ENCODE measurements at regions not wholly inside any gene's neighbourhood (a gene's known extent, or its start where the extent isn't known, plus 50 kb on each side); places are given as distances from the start of the nearest gene placed in this dataset.
"Not testable (repeated sequence)": the region's sequence is repeated elsewhere in the genome, so short reads cannot be mapped to it uniquely, and the experiment has no call there.

DNA sequence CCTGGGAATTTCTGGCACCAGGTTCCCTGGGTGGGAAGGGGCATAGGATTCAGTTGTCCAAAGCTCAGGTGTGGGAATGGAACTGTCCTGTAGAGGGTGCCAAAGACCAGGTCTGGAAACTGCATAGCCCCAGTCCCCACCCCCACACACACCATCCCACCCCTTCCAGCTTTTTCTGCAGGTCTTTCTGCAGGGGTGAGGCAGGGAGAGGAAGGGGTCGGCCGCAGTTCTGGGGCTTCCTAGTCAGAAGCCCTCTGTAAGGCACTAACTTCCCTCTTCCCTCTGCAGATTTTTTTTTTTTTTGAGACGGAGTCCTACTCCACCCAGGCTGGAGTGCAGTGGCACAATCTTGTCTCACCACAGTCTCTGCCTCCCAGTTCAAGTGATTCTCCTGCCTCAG is 1949.7 kb downstream of the FOXD4L5 start:
- ATAC-seq = not testable (repeated sequence)

DNA sequence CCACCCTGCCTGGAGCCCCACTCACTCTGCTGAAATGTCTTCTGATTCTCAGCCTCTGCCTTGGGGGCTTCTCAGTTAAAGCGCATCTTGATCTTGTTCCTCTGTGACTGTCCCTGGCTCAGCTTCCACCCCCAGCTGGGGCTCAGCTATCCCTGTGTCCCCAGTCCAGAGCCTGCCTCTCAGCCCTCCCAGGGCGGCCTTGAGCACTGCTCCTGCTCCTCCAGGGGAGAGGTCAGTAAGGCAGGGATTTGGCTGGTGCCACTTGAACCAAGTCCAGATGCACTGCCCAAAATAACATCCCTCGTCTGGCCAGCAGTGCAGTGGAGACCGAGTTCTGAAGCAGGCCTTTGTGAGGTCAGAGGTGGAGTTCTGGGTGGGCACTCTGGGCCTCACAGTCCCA is 1950.8 kb downstream of the FOXD4L5 start:
- H3K4me1 Mint-ChIP-seq; DNase-seq (ENCODE audit: low spot score); H3K4me3 Mint-ChIP-seq; H4K20me1 ChIP-seq (replicated peaks; ENCODE audit: insufficient read depth); H2AFZ ChIP-seq; H3K4me1 ChIP-seq (ENCODE audit: insufficient read depth); H3K4me3 ChIP-seq; H3K27ac ChIP-seq (ENCODE audit: low read depth); H3K9me3 Mint-ChIP-seq; H3F3A ChIP-seq (replicated peaks; ENCODE audit: low read depth); H3K36me3 Mint-ChIP-seq (ENCODE audit: low read depth); H3K9me2 ChIP-seq (ENCODE audit: insufficient read depth); H3K4me2 ChIP-seq; H3K36me3 ChIP-seq (ENCODE audit: insufficient read depth); ATAC-seq; H3K27ac Mint-ChIP-seq; H3K79me2 ChIP-seq (replicated peaks; ENCODE audit: insufficient read depth): not testable (repeated sequence)
- H3K27me3 Mint-ChIP-seq (ENCODE audit: insufficient read depth, low read depth, poor library complexity) = peaks cover 20% of the 10 kb centered on the region
- peaks cover 47% of the 10 kb centered on the region for H3K27me3 ChIP-seq (ENCODE audit: insufficient read depth)

More for the DNA sequence above, 1949.7 kb downstream of the FOXD4L5 start:
- not testable (repeated sequence) for H2AFZ ChIP-seq; H3K9me2 ChIP-seq (ENCODE audit: insufficient read depth); H3K4me1 Mint-ChIP-seq; H3K4me1 ChIP-seq (ENCODE audit: insufficient read depth); H3K9me3 Mint-ChIP-seq; H3K36me3 Mint-ChIP-seq (ENCODE audit: low read depth); H3F3A ChIP-seq (replicated peaks; ENCODE audit: low read depth); H3K4me3 ChIP-seq; H3K4me2 ChIP-seq; DNase-seq (ENCODE audit: low spot score); H3K36me3 ChIP-seq (ENCODE audit: insufficient read depth); H3K27ac ChIP-seq (ENCODE audit: low read depth); H3K4me3 Mint-ChIP-seq; H3K27ac Mint-ChIP-seq; H4K20me1 ChIP-seq (replicated peaks; ENCODE audit: insufficient read depth); H3K79me2 ChIP-seq (replicated peaks; ENCODE audit: insufficient read depth)
- H3K27me3 ChIP-seq (ENCODE audit: insufficient read depth) = peaks cover 39% of the 10 kb centered on the region
- TF ChIP-seq, protein P1, sequence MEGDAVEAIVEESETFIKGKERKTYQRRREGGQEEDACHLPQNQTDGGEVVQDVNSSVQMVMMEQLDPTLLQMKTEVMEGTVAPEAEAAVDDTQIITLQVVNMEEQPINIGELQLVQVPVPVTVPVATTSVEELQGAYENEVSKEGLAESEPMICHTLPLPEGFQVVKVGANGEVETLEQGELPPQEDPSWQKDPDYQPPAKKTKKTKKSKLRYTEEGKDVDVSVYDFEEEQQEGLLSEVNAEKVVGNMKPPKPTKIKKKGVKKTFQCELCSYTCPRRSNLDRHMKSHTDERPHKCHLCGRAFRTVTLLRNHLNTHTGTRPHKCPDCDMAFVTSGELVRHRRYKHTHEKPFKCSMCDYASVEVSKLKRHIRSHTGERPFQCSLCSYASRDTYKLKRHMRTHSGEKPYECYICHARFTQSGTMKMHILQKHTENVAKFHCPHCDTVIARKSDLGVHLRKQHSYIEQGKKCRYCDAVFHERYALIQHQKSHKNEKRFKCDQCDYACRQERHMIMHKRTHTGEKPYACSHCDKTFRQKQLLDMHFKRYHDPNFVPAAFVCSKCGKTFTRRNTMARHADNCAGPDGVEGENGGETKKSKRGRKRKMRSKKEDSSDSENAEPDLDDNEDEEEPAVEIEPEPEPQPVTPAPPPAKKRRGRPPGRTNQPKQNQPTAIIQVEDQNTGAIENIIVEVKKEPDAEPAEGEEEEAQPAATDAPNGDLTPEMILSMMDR (conservative IDR thresholded peaks at IDR 0.05; ENCODE audit: low read depth in 2 of 2) = 0 out of 4 replicates have a peak, but pooled peaks of 1 of the 2 experiments have one; percentile 3
- peaks cover 14% of the 10 kb centered on the region for H3K27me3 Mint-ChIP-seq (ENCODE audit: insufficient read depth, low read depth, poor library complexity)

DNA sequence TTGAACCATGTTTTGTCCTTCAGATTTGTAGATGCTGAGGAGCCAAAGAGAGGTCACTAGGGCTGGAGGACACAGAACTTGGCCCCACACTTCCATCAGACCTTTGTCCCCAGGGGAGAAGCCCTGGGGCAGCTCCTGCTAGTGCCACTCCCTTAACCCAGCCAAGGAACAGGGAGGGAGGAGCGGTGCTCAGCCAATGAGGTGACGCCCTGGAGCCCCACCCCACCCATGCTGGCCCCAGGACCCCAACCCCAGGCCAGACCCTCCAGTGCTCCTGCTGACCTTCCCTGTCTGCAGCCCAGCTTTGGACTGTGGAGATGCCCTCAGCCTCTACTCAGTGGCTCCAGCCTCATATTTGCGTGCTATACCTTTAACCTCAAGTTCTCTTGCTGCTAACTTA is 1951.9 kb downstream of the FOXD4L5 start:
- not testable (repeated sequence) for H3K27ac Mint-ChIP-seq

DNA sequence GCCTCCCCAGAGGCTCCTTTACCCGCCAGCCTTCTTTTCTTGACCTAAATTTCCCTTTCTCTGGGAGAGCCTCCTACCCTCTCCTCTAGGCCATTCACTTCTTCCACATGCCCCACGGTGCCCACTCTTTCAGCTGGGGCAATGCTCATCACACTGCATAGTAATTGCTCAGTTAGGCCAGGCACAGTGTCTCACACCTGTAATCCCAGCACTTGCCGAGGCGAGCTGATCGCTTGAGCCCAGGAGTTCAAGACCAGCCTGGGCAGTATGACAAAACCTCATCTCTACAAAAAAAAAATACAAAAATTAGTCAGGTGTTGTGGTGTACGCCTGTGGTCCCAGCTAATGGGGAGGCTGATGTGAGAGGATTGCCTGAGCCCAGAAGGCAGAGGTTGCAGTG is 1956.7 kb downstream of the FOXD4L5 start:
- not testable (repeated sequence) for H3K79me2 ChIP-seq (replicated peaks; ENCODE audit: insufficient read depth); H3K27ac ChIP-seq (ENCODE audit: low read depth); H3K4me2 ChIP-seq; H3K27ac Mint-ChIP-seq; H3K4me3 ChIP-seq; H3K4me3 Mint-ChIP-seq; H3K9me2 ChIP-seq (ENCODE audit: insufficient read depth); ATAC-seq; H3K36me3 Mint-ChIP-seq (ENCODE audit: low read depth); H4K20me1 ChIP-seq (replicated peaks; ENCODE audit: insufficient read depth); DNase-seq (ENCODE audit: low spot score); H2AFZ ChIP-seq; H3K9me3 Mint-ChIP-seq; H3K4me1 Mint-ChIP-seq; H3K36me3 ChIP-seq (ENCODE audit: insufficient read depth); H3K4me1 ChIP-seq (ENCODE audit: insufficient read depth); H3F3A ChIP-seq (replicated peaks; ENCODE audit: low read depth)
- H3K27me3 Mint-ChIP-seq (ENCODE audit: insufficient read depth, low read depth, poor library complexity) = peaks cover 34% of the 10 kb centered on the region
- peaks cover 57% of the 10 kb centered on the region for H3K27me3 ChIP-seq (ENCODE audit: insufficient read depth)

More for the DNA sequence above, 1951.9 kb downstream of the FOXD4L5 start:
- H2AFZ ChIP-seq; H3K4me3 Mint-ChIP-seq; H3K9me3 Mint-ChIP-seq; DNase-seq (ENCODE audit: low spot score); H3K36me3 ChIP-seq (ENCODE audit: insufficient read depth); H3F3A ChIP-seq (replicated peaks; ENCODE audit: low read depth); H3K9me2 ChIP-seq (ENCODE audit: insufficient read depth); H3K79me2 ChIP-seq (replicated peaks; ENCODE audit: insufficient read depth); H3K4me1 ChIP-seq (ENCODE audit: insufficient read depth); H3K4me3 ChIP-seq; H3K36me3 Mint-ChIP-seq (ENCODE audit: low read depth); H3K27ac ChIP-seq (ENCODE audit: low read depth); H3K4me2 ChIP-seq; H3K4me1 Mint-ChIP-seq; ATAC-seq; H4K20me1 ChIP-seq (replicated peaks; ENCODE audit: insufficient read depth): not testable (repeated sequence)
- peaks cover 20% of the 10 kb centered on the region for H3K27me3 Mint-ChIP-seq (ENCODE audit: insufficient read depth, low read depth, poor library complexity)
- H3K27me3 ChIP-seq (ENCODE audit: insufficient read depth) = peaks cover 46% of the 10 kb centered on the region

DNA sequence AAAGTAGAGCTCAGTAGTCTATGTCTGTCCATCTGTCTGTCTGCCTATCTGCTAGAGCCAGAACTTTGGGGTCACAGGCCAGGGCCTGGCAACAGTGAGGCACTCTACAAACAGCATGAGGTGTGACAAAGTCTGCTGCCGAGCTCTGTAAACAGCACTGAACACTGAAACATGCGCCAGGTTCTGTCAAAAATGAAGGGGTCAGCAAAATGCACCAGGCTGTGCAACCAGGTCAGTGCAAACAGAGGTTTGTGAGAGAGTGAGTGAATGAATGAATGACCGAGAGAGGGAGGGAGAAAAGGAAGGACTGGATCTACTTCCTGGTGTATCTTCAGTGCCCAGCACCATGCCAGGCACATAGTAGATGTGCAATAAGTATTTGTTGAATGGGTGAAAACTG is 1957.8 kb downstream of the FOXD4L5 start:
- not testable (repeated sequence) for H3K4me2 ChIP-seq; H3K9me3 Mint-ChIP-seq; ATAC-seq; H3K4me3 Mint-ChIP-seq; DNase-seq (ENCODE audit: low spot score); H3K4me1 Mint-ChIP-seq; H3K27ac Mint-ChIP-seq; H3K79me2 ChIP-seq (replicated peaks; ENCODE audit: insufficient read depth); H2AFZ ChIP-seq; H3K9me2 ChIP-seq (ENCODE audit: insufficient read depth); H3K4me1 ChIP-seq (ENCODE audit: insufficient read depth); H3K36me3 ChIP-seq (ENCODE audit: insufficient read depth); H3K27ac ChIP-seq (ENCODE audit: low read depth); H4K20me1 ChIP-seq (replicated peaks; ENCODE audit: insufficient read depth); H3K4me3 ChIP-seq; H3F3A ChIP-seq (replicated peaks; ENCODE audit: low read depth); H3K36me3 Mint-ChIP-seq (ENCODE audit: low read depth)
- peaks cover 34% of the 10 kb centered on the region for H3K27me3 Mint-ChIP-seq (ENCODE audit: insufficient read depth, low read depth, poor library complexity)
- peaks cover 51% of the 10 kb centered on the region for H3K27me3 ChIP-seq (ENCODE audit: insufficient read depth)

DNA sequence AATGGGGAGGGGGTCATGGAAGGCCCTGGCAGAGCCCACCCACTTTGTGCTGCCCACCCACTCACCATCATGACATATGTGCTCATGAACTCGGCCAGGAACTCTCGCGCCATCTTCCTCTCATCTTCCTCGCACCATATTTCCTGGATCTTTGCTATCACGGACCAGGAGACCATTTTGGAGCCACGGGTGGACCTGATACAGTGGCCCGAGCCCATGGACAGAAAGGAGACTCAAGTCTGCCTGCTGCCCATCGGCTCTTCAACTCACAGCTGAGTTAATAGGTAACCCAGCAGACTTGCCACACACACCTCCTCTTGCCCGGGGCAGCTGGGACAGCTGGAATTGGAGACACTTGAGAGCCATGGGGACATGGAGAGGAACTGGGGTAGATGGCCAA is 1958.3 kb downstream of the FOXD4L5 start:
- peaks cover 51% of the 10 kb centered on the region for H3K27me3 ChIP-seq (ENCODE audit: insufficient read depth)
- H3K27ac Mint-ChIP-seq; H2AFZ ChIP-seq; H3K79me2 ChIP-seq (replicated peaks; ENCODE audit: insufficient read depth); H4K20me1 ChIP-seq (replicated peaks; ENCODE audit: insufficient read depth); ATAC-seq; H3K36me3 ChIP-seq (ENCODE audit: insufficient read depth); H3K4me2 ChIP-seq; H3K4me3 ChIP-seq; H3F3A ChIP-seq (replicated peaks; ENCODE audit: low read depth); H3K36me3 Mint-ChIP-seq (ENCODE audit: low read depth); H3K4me1 ChIP-seq (ENCODE audit: insufficient read depth); DNase-seq (ENCODE audit: low spot score); H3K4me1 Mint-ChIP-seq; H3K9me2 ChIP-seq (ENCODE audit: insufficient read depth); H3K27ac ChIP-seq (ENCODE audit: low read depth); H3K4me3 Mint-ChIP-seq; H3K9me3 Mint-ChIP-seq: not testable (repeated sequence)
- peaks cover 36% of the 10 kb centered on the region for H3K27me3 Mint-ChIP-seq (ENCODE audit: insufficient read depth, low read depth, poor library complexity)
